ENCODE measurements at regions not wholly inside any gene's neighbourhood (a gene's known extent, or its start where the extent isn't known, plus 50 kb on each side); places are given as distances from the start of the nearest gene placed in this dataset.

DNA sequence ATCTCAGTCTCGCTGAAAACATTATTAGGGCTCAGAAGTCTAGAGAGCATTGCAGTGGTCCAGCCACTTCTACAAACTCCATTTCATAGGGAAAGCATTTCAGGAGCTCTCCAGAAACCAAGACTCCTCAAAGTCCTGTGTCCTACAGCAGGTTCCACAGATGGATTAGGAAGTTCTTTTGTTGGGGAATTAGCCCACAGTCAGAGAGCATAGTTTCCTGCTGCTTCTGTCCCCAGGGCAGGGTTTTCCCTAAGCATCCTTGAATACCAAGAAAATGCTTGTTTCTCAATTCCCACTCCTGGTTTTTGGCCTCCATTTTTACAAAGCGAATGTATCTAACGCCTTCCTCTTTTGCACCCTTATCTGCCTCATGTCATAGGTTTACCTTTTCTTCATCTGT lies 235.9 kb upstream of the PODXL start (continued):
- TF ChIP-seq, protein P1, sequence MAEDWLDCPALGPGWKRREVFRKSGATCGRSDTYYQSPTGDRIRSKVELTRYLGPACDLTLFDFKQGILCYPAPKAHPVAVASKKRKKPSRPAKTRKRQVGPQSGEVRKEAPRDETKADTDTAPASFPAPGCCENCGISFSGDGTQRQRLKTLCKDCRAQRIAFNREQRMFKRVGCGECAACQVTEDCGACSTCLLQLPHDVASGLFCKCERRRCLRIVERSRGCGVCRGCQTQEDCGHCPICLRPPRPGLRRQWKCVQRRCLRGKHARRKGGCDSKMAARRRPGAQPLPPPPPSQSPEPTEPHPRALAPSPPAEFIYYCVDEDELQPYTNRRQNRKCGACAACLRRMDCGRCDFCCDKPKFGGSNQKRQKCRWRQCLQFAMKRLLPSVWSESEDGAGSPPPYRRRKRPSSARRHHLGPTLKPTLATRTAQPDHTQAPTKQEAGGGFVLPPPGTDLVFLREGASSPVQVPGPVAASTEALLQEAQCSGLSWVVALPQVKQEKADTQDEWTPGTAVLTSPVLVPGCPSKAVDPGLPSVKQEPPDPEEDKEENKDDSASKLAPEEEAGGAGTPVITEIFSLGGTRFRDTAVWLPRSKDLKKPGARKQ (CRISPR knock-in tag; IDR thresholded peaks at IDR 0.05): no peak

DNA sequence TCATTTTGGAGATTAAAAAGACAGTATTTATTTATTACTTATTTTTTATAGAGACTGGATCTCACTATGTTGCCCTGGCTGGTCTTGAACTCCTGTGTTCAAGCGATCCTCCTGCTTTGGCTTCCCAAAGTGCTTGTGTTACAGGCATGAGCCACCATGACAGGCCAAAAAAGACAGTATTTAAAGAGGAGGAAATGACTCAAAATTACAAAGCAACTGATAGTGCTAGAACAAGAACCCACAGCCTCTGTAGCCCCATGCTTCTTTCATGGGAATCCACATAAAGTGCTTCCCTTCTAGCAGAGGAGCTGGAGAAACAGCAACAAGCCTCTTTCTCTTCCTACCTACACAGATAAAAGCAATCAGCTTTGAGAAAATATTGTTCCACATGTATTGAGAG lies 230.7 kb upstream of the PODXL start:
- DNase-seq (ENCODE audit: extremely low read depth in 1 of 4, low spot score in 3 of 4) (no peak), FAIRE-seq (no peak), ATAC-seq (no peak)
- no peaks in the 10 kb centered on the region for H3K4me1 ChIP-seq (replicated peaks in 1 of 2; ENCODE audit: control insufficient read depth in 2 of 2, insufficient read depth in 2 of 2, low read length in 2 of 2)
- intact Hi-C loops (cut with micrococcal nuclease): no loop called here
- no peaks in the 10 kb centered on the region for H3K36me3 ChIP-seq (ENCODE audit: control insufficient read depth, insufficient read depth, low read length)
- WGBS (ENCODE audit: insufficient coverage, low coverage, missing lambda C conversion rate): 0% methylated on average over 1 of the region's 1 CpG
- H2AFZ ChIP-seq (ENCODE audit: low read depth, low read length): no peak overlapping the region
- H3K27ac ChIP-seq (ENCODE audit: extremely low read depth, low read depth, low read length): no peak overlapping the region
- no peaks in the 10 kb centered on the region for H4K20me1 ChIP-seq (replicated peaks; ENCODE audit: control insufficient read depth, insufficient read depth, low read length)
- peaks cover 3 to 6% of the 10 kb centered on the region in 2 experiments; a peak in 4 of 5 replicates for H3K27me3 ChIP-seq (ENCODE audit: control insufficient read depth in 2 of 2, insufficient read depth in 2 of 2, low read length in 2 of 2)
- TF ChIP-seq TAL1 (IDR thresholded peaks at IDR 0.05): no peak
- TF ChIP-seq YY1 (IDR thresholded peaks at IDR 0.05; ENCODE audit: borderline replicate concordance in 1 of 3, control insufficient read depth in 1 of 3, extremely low read depth in 1 of 3, insufficient read depth in 3 of 3, insufficient read length in 1 of 3, insufficient replicate concordance in 2 of 3, low read depth in 1 of 3, low read length in 2 of 3): no peak
- TF ChIP-seq ZNF511 (CRISPR knock-in tag; IDR thresholded peaks at IDR 0.05): no peak
- no peak for TF ChIP-seq E2F8 (IDR thresholded peaks at IDR 0.05; ENCODE audit: low read depth, partially characterized antibody)
- TF ChIP-seq PHF21A (IDR thresholded peaks at IDR 0.05; ENCODE audit: borderline replicate concordance, low read depth): no peak
- TF ChIP-seq MCM3 (IDR thresholded peaks at IDR 0.05): no peak
- TF ChIP-seq ILF3 (IDR thresholded peaks at IDR 0.05; ENCODE audit: borderline replicate concordance): no peak
- TF ChIP-seq, protein P2, sequence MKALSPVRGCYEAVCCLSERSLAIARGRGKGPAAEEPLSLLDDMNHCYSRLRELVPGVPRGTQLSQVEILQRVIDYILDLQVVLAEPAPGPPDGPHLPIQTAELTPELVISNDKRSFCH (CRISPR knock-in tag; IDR thresholded peaks at IDR 0.05): no peak
- TF ChIP-seq, protein P2 (tag; IDR thresholded peaks at IDR 0.05): no peak
- TF ChIP-seq, protein P3, sequence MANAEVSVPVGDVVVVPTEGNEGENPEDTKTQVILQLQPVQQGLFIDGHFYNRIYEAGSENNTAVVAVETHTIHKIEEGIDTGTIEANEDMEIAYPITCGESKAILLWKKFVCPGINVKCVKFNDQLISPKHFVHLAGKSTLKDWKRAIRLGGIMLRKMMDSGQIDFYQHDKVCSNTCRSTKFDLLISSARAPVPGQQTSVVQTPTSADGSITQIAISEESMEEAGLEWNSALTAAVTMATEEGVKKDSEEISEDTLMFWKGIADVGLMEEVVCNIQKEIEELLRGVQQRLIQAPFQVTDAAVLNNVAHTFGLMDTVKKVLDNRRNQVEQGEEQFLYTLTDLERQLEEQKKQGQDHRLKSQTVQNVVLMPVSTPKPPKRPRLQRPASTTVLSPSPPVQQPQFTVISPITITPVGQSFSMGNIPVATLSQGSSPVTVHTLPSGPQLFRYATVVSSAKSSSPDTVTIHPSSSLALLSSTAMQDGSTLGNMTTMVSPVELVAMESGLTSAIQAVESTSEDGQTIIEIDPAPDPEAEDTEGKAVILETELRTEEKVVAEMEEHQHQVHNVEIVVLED (CRISPR knock-in tag; IDR thresholded peaks at IDR 0.05): no peak
- TF ChIP-seq GATA2 (CRISPR knock-in tag; IDR thresholded peaks at IDR 0.05): no peak
- no peaks in the 10 kb centered on the region for H3K9me3 ChIP-seq (replicated peaks; ENCODE audit: control insufficient read depth, insufficient read depth, low read depth, low read length)
- in situ Hi-C loops (cut with MboI): no loop called here
- CTCF ChIA-PET (ENCODE audit: low intra/inter-chr PET ratio): no interaction called here
- no peak overlapping the region for H3K9ac ChIP-seq (ENCODE audit: insufficient read depth in 1 of 2, low read depth in 2 of 2, low read length in 2 of 2)
- no peak overlapping the region for H3K4me3 ChIP-seq
- H3K9me1 ChIP-seq (ENCODE audit: control insufficient read depth, insufficient read depth, low read length): no peaks in the 10 kb centered on the region
- no TSS peak for BruUV-seq (replicated peaks)
- POLR2A ChIA-PET: interaction anchor here (1.2 kb wide), 1 partner anchor 13 kb away, joined by 3 read pairs; no protein-coding TSS in a partner anchor
- no peaks in the 10 kb centered on the region for H3K79me2 ChIP-seq (ENCODE audit: control insufficient read depth, insufficient read depth, low read length)
- no peak overlapping the region for H3K4me2 ChIP-seq (ENCODE audit: insufficient read depth, low read length)
